ENCODE measurements at regions not wholly inside any gene's neighbourhood (a gene's known extent, or its start where the extent isn't known, plus 50 kb on each side); places are given as distances from the start of the nearest gene placed in this dataset.
"Not testable (repeated sequence)": the region's sequence is repeated elsewhere in the genome, so short reads cannot be mapped to it uniquely, and the experiment has no call there.

DNA sequence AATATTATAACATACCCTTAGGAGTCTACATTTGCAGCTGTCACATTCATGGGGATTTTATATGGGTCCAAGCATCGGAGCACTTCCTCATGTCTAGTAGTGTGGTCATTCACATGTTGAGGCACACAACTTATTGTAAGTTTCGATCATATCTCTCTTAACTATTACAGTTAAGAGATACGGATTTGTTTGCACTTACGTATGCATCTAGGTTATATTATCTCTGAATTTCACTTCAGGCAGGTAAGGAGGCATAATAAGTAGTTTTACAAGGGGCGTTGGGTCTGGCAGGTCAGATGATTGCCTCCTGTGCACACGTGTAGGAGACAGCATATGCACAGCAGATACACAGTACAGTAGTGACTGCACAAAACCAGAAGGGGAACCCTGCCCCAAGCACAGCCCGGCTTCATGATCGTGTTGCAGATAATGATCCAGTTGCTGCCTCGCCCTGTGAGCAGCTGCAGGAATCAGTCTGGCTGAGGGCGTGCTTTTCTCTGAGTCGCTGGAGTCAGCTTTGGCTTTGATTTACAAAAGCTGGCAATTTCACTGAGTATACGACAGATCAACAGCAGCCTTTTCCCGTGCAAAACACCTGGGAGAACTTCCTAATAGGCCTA is 302.9 kb upstream of the GATB start:
- peak; percentile 75 for DNase-seq (ENCODE audit: low spot score)

DNA sequence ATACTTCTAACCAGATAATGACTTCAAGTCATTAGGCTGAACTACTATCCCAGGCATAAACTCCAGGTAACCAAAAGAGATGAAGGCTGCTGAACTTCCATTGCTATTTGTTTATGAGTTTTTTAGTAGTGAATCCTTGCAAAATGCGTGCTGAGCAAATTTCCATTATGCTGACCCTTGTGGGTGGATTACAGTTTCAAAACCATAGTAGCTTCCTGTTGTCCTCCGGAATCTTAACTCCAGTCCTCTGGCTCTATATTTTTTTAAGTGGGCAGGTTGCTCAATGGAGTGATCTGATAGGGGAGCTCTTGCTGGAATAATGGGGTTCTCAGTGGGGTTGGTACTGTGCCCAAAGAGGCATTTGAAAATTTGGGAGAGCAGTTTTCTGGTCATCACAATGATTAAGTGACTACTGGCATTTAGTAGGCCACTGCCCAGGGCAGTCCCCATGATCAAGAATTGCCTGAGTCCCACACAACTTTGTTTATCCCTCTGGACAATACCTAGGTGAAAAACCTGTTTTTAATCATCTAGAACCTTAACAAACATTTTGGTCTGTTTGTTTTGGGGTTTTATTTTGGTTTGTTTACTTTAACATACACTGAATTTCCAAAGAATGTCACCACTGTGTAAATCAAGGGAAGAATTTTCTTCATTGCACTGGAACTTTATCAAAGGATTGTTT is 302.3 kb upstream of the GATB start:
- no peak for DNase-seq (ENCODE audit: low spot score)

- no peak for DNase-seq (ENCODE audit: low spot score)
These were observed 293.9 kb upstream of the GATB start for GRCh38 chr4:152054731-152055130.

DNA sequence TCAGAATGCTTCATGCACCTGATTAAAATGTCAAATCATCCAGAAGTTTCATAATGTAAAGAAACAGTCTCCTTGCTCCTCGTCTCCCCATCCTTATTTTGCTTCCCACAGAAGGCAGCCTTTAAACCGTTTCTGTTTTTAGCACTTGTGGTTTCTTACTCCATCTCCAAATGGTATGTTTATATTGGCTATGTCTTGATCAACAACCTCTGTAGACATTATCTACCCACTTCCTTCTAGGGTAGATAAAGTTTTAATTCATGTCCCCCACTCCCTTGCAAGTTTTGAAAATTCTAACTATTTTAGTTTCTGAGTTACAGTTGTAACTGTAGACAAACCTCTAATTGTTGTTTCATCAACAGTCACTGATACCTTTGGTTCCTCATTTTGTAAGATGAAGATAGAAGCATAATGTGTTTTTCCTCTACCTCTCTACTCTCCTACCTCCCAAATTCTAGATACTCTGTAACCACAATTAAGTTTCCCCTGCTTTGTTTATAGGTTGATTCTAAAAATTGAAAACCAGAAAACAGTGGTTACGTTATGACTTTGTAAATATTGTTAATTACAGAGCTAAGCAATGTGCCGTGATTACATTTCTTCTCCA is 291.7 kb upstream of the GATB start:
- no peak for DNase-seq (ENCODE audit: low spot score)

GRCh38 chr4:152051332-152051731 is 290.5 kb upstream of the GATB start:
- not testable (repeated sequence) for DNase-seq (ENCODE audit: low spot score)

- DNase-seq (ENCODE audit: low spot score), result no peak
These were observed 289.3 kb upstream of the GATB start for GRCh38 chr4:152050106-152050505.

- DNase-seq (ENCODE audit: low spot score), result no peak
These were observed 286.6 kb upstream of the GATB start for GRCh38 chr4:152047451-152047850.

GRCh38 chr4:152045807-152046571 is 285.2 kb upstream of the GATB start:
- DNase-seq (ENCODE audit: low spot score), result peak; percentile 68

DNA sequence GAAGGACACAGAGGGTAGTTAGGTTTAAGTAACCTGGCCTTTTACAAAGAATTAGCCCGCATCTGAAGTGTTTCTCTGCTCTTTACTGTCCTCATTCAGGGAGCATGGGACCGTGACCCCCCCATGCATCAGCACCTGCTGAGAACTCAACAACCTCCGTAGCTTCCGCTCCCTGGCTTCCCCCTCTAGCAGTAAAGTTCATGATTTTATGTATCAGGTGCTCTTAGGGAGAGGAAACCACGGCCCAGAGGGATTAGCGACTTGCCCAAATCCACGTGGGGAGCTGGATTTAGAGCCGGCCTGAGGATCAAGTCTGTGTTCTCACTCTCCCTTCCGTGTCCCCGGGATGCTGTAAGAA is 284.6 kb upstream of the GATB start:
- no peak for DNase-seq (ENCODE audit: low spot score)

GRCh38 chr4:152044331-152045036 is 283.7 kb upstream of the GATB start:
- no peak for DNase-seq (ENCODE audit: low spot score)

GRCh38 chr4:152041295-152041694 is 280.5 kb upstream of the GATB start:
- no peak for DNase-seq (ENCODE audit: low spot score)

- DNase-seq (ENCODE audit: low spot score), result no peak
These were observed 278.9 kb upstream of the GATB start for GRCh38 chr4:152039691-152040090.

- no peak for DNase-seq (ENCODE audit: low spot score)
These were observed 278.2 kb upstream of the GATB start for GRCh38 chr4:152039023-152039481.

- DNase-seq (ENCODE audit: low spot score), result peak; percentile 42
These were observed 277.4 kb upstream of the GATB start for GRCh38 chr4:152038238-152038637.

GRCh38 chr4:152037435-152037834 is 276.6 kb upstream of the GATB start:
- DNase-seq (ENCODE audit: low spot score), result no peak

GRCh38 chr4:152033621-152034020 is 272.8 kb upstream of the GATB start:
- no peak for DNase-seq (ENCODE audit: low spot score)

GRCh38 chr4:152032722-152033131 is 271.9 kb upstream of the GATB start:
- DNase-seq (ENCODE audit: low spot score), result peak; percentile 86

DNA sequence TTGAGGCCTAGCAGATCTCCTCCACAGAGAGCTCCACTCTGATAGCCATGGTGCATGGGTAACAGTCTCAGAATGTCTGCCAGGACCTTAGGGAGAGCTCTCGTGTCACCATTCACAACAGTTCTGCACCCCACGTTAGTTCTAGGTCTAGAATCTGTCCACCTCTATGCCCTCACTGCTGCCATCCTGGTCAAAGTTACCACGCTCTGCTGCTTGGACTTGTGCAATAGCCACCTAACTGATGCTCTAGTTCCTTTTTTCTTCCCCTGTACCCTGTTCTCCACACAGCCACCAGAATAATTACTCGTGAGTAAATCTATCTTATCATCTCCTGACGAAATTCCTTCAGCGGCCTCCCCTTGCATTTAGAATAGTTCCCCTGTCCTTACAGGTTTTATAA is 268.8 kb upstream of the GATB start:
- no peak for DNase-seq (ENCODE audit: low spot score)

- DNase-seq (ENCODE audit: low spot score), result no peak
These were observed 267.3 kb upstream of the GATB start for GRCh38 chr4:152028131-152028530.

- no peak for DNase-seq (ENCODE audit: low spot score)
These were observed 264.1 kb upstream of the GATB start for GRCh38 chr4:152024881-152025280.

- DNase-seq (ENCODE audit: low spot score), result no peak
These were observed 262.9 kb upstream of the GATB start for GRCh38 chr4:152023674-152024073.

GRCh38 chr4:152022543-152022942 is 261.7 kb upstream of the GATB start:
- DNase-seq (ENCODE audit: low spot score), result no peak

Data from AG20443 (cell line).